HL-60 (cell line): ENCODE measurements at regions not wholly inside any gene's neighbourhood (a gene's known extent, or its start where the extent isn't known, plus 50 kb on each side); places are given as distances from the start of the nearest gene placed in this dataset.

Experiments used
- POLR2AphosphoS5 ChIP-seq: IDR thresholded peaks from 2 replicates; pipeline ENCODE4 v1.6.1; 2012; ENCODE audit warnings: low read depth
- TF ChIP-seq, protein P1 (sequence below): IDR thresholded peaks from one replicate; pipeline ENCODE4 v1.5.1; 2011; ENCODE audit warnings: low read length, control low read depth, inconsistent platforms; ENCODE audit not compliant: insufficient read depth
- TF ChIP-seq, protein P2 (sequence below): IDR thresholded peaks from 2 replicates; pipeline ENCODE4 v1.6.1; 2012; ENCODE audit warnings: low read depth; ENCODE audit not compliant: insufficient replicate concordance

DNA sequence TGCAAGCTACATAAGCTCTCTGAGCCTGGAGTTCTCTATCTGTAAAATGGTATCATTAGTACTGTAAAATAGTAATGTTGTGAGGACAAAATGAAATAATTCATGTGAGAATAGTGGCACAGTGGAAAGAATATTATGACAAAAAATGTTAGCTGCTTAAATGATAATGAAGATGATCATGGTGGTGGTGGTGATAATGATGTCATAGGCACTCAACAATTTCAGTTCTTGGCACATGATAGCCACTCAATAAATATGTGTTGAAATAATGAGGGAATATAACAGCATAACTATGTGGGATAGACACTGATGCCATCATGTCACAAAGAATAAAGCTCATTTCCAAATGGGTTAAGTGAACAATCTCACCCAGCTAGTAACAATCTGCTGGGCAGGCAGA is 736.3 kb downstream of the EFNB2 start:
- TF ChIP-seq, protein P1, sequence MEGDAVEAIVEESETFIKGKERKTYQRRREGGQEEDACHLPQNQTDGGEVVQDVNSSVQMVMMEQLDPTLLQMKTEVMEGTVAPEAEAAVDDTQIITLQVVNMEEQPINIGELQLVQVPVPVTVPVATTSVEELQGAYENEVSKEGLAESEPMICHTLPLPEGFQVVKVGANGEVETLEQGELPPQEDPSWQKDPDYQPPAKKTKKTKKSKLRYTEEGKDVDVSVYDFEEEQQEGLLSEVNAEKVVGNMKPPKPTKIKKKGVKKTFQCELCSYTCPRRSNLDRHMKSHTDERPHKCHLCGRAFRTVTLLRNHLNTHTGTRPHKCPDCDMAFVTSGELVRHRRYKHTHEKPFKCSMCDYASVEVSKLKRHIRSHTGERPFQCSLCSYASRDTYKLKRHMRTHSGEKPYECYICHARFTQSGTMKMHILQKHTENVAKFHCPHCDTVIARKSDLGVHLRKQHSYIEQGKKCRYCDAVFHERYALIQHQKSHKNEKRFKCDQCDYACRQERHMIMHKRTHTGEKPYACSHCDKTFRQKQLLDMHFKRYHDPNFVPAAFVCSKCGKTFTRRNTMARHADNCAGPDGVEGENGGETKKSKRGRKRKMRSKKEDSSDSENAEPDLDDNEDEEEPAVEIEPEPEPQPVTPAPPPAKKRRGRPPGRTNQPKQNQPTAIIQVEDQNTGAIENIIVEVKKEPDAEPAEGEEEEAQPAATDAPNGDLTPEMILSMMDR: no peak
- no peak for TF ChIP-seq POLR2AphosphoS5
- TF ChIP-seq, protein P2, sequence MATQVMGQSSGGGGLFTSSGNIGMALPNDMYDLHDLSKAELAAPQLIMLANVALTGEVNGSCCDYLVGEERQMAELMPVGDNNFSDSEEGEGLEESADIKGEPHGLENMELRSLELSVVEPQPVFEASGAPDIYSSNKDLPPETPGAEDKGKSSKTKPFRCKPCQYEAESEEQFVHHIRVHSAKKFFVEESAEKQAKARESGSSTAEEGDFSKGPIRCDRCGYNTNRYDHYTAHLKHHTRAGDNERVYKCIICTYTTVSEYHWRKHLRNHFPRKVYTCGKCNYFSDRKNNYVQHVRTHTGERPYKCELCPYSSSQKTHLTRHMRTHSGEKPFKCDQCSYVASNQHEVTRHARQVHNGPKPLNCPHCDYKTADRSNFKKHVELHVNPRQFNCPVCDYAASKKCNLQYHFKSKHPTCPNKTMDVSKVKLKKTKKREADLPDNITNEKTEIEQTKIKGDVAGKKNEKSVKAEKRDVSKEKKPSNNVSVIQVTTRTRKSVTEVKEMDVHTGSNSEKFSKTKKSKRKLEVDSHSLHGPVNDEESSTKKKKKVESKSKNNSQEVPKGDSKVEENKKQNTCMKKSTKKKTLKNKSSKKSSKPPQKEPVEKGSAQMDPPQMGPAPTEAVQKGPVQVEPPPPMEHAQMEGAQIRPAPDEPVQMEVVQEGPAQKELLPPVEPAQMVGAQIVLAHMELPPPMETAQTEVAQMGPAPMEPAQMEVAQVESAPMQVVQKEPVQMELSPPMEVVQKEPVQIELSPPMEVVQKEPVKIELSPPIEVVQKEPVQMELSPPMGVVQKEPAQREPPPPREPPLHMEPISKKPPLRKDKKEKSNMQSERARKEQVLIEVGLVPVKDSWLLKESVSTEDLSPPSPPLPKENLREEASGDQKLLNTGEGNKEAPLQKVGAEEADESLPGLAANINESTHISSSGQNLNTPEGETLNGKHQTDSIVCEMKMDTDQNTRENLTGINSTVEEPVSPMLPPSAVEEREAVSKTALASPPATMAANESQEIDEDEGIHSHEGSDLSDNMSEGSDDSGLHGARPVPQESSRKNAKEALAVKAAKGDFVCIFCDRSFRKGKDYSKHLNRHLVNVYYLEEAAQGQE: no peak
